Astrocyte (in vitro differentiated cells and primary cell): ENCODE measurements at regions not wholly inside any gene's neighbourhood (a gene's known extent, or its start where the extent isn't known, plus 50 kb on each side); places are given as distances from the start of the nearest gene placed in this dataset.

ENCODE experiments used
- DNase-seq: peaks from one replicate; pipeline ENCODE4 v3.0.0-alpha.2; 2010; ENCODE audit warnings: low read depth
- FAIRE-seq: peaks from 2 replicates; lab custom pipeline; 2011; peaks lifted over from hg19 to GRCh38; lab: Jason Lieb, UNC
- H2AFZ ChIP-seq: 2 replicates; pipeline ENCODE4 v1.6.0; 2012; ENCODE audit warnings: low read depth, low read length, inconsistent platforms
- H3K27ac ChIP-seq: 2 replicates; pipeline ENCODE4 v1.5.1; 2011; ENCODE audit warnings: low read depth, low read length, inconsistent platforms
- H3K27me3 ChIP-seq: 2 replicates; pipeline ENCODE4 v1.6.0; 2011; ENCODE audit warnings: low read length, inconsistent platforms; ENCODE audit not compliant: insufficient read depth
- H3K36me3 ChIP-seq: 2 replicates; pipeline ENCODE4 v1.5.1; 2011; ENCODE audit warnings: low read length, inconsistent platforms; ENCODE audit not compliant: insufficient read depth
- H3K4me1 ChIP-seq: 2 replicates; pipeline ENCODE4 v1.5.1; 2011; ENCODE audit warnings: low read length, inconsistent platforms; ENCODE audit not compliant: insufficient read depth
- H3K4me2 ChIP-seq: 2 replicates; pipeline ENCODE4 v1.6.0; 2012; ENCODE audit warnings: low read length, inconsistent platforms
- H3K4me3 ChIP-seq: 2 replicates; pipeline ENCODE4 v1.5.1; 2011; ENCODE audit warnings: low read depth, mild to moderate bottlenecking, low read length, inconsistent platforms; ENCODE audit not compliant: insufficient read depth
- H3K79me2 ChIP-seq: 2 replicates; pipeline ENCODE4 v1.6.0; 2012; ENCODE audit warnings: mild to moderate bottlenecking, low read length, inconsistent platforms; ENCODE audit not compliant: insufficient read depth
- H3K9ac ChIP-seq: 2 replicates; pipeline ENCODE4 v1.6.0; 2012; ENCODE audit warnings: mild to moderate bottlenecking, low read length, inconsistent platforms
- H3K9me3 ChIP-seq: 2 replicates; pipeline ENCODE4 v1.5.1; 2012; ENCODE audit warnings: low read depth, mild to moderate bottlenecking, low read length, inconsistent platforms; ENCODE audit not compliant: insufficient read depth
- H4K20me1 ChIP-seq: 2 replicates; pipeline ENCODE4 v1.6.0; 2012; ENCODE audit warnings: low read length, inconsistent platforms; ENCODE audit not compliant: insufficient read depth
- H3K27ac Mint-ChIP-seq: one replicate; pipeline ENCODE4 v1.8.0; 2021; ENCODE audit warnings: mild to moderate bottlenecking, mixed read lengths; ENCODE audit not compliant: unreplicated experiment
- H3K27me3 Mint-ChIP-seq: one replicate; pipeline ENCODE4 v1.8.0; 2021; ENCODE audit warnings: low read depth, mixed read lengths; ENCODE audit not compliant: unreplicated experiment
- H3K36me3 Mint-ChIP-seq: one replicate; pipeline ENCODE4 v1.8.0; 2021; ENCODE audit warnings: low read depth, mixed read lengths; ENCODE audit not compliant: unreplicated experiment
- H3K4me1 Mint-ChIP-seq: one replicate; pipeline ENCODE4 v1.8.0; 2021; ENCODE audit warnings: low read depth, mixed read lengths; ENCODE audit not compliant: unreplicated experiment
- H3K4me3 Mint-ChIP-seq: one replicate; pipeline ENCODE4 v1.8.0; 2021; ENCODE audit warnings: mild to moderate bottlenecking, moderate library complexity, mixed read lengths; ENCODE audit not compliant: unreplicated experiment
- H3K9me3 Mint-ChIP-seq: one replicate; pipeline ENCODE4 v1.8.0; 2021; ENCODE audit warnings: mild to moderate bottlenecking, mixed read lengths; ENCODE audit not compliant: unreplicated experiment
- CTCF ChIP-seq: IDR thresholded peaks from 2 replicates; pipeline ENCODE4 v1.5.1; 2011; ENCODE audit warnings: low read depth, mild to moderate bottlenecking, inconsistent platforms, low read length, moderate library complexity; ENCODE audit not compliant: insufficient read depth
- EZH2 ChIP-seq: IDR thresholded peaks from 2 replicates; pipeline ENCODE4 v1.6.1; 2012; ENCODE audit warnings: mild to moderate bottlenecking, low read length, inconsistent platforms; ENCODE audit not compliant: insufficient read depth

- H3K4me2 ChIP-seq, result no peak overlapping the region
- no peaks in the 10 kb centered on the region for H3K4me1 ChIP-seq
- H3K27ac Mint-ChIP-seq, result no peak overlapping the region
- H3K4me1 Mint-ChIP-seq, result peaks cover 15% of the 10 kb centered on the region
- no peaks in the 10 kb centered on the region for H3K79me2 ChIP-seq
- FAIRE-seq (no peak), DNase-seq (no peak)
- H3K27me3 ChIP-seq, result peaks cover 13% of the 10 kb centered on the region
- peaks cover 3% of the 10 kb centered on the region for H3K9me3 ChIP-seq
- H3K4me3 ChIP-seq, result no peak overlapping the region
- H4K20me1 ChIP-seq, result no peaks in the 10 kb centered on the region
- no peak for TF ChIP-seq CTCF
- H3K36me3 ChIP-seq, result no peaks in the 10 kb centered on the region
- H3K9ac ChIP-seq, result no peak overlapping the region
- H3K27ac ChIP-seq, result no peak overlapping the region
- H3K9me3 Mint-ChIP-seq, result peaks cover 12% of the 10 kb centered on the region
- no peak overlapping the region for H3K4me3 Mint-ChIP-seq
- H3K36me3 Mint-ChIP-seq, result peaks cover 4% of the 10 kb centered on the region
- no peak overlapping the region for H2AFZ ChIP-seq
- H3K27me3 Mint-ChIP-seq, result peaks cover 17% of the 10 kb centered on the region
These were observed 142.0 kb upstream of the SHB start for GRCh38 chr9:38211002-38211401.

GRCh38 chr9:38208206-38208901 lies 139.3 kb upstream of the SHB start:
- no peaks in the 10 kb centered on the region for H3K36me3 ChIP-seq
- H3K9me3 Mint-ChIP-seq, result peaks cover 14% of the 10 kb centered on the region
- H4K20me1 ChIP-seq, result no peaks in the 10 kb centered on the region
- DNase-seq (no peak), FAIRE-seq (no peak)
- H3K36me3 Mint-ChIP-seq, result peaks cover 4% of the 10 kb centered on the region
- H3K4me1 ChIP-seq, result no peaks in the 10 kb centered on the region
- H3K4me3 Mint-ChIP-seq, result no peak overlapping the region
- no peak overlapping the region for H2AFZ ChIP-seq
- H3K27me3 Mint-ChIP-seq, result peaks cover 3% of the 10 kb centered on the region
- TF ChIP-seq EZH2 (no peak), CTCF (no peak)
- H3K4me2 ChIP-seq, result no peak overlapping the region
- peaks cover 3% of the 10 kb centered on the region for H3K9me3 ChIP-seq
- no peak overlapping the region for H3K27ac ChIP-seq
- H3K27ac Mint-ChIP-seq, result peak overlapping the region; percentile 4
- H3K79me2 ChIP-seq, result no peaks in the 10 kb centered on the region
- peaks cover 24% of the 10 kb centered on the region for H3K4me1 Mint-ChIP-seq
- no peak overlapping the region for H3K4me3 ChIP-seq
- H3K27me3 ChIP-seq, result peaks cover 2% of the 10 kb centered on the region
- no peak overlapping the region for H3K9ac ChIP-seq

GRCh38 chr9:38207247-38207778 lies 138.3 kb upstream of the SHB start:
- H3K36me3 ChIP-seq, result no peaks in the 10 kb centered on the region
- Mint-ChIP-seq H3K4me1 (peaks cover 23% of the 10 kb centered on the region), H3K27ac (no peak overlapping the region), H3K4me3 (no peak overlapping the region), H3K27me3 (peaks cover 6% of the 10 kb centered on the region), H3K9me3 (peaks cover 14% of the 10 kb centered on the region), H3K36me3 (peaks cover 4% of the 10 kb centered on the region)
- H3K27ac ChIP-seq, result no peak overlapping the region
- H4K20me1 ChIP-seq, result no peaks in the 10 kb centered on the region
- H3K27me3 ChIP-seq, result peaks cover 2% of the 10 kb centered on the region
- no peak overlapping the region for H3K4me2 ChIP-seq
- H3K4me3 ChIP-seq, result no peak overlapping the region
- H2AFZ ChIP-seq, result no peak overlapping the region
- no peak for FAIRE-seq
- no peak for DNase-seq
- no peak overlapping the region for H3K9ac ChIP-seq
- no peaks in the 10 kb centered on the region for H3K4me1 ChIP-seq
- H3K79me2 ChIP-seq, result no peaks in the 10 kb centered on the region
- TF ChIP-seq EZH2 (no peak), CTCF (no peak)
- H3K9me3 ChIP-seq, result peaks cover 3% of the 10 kb centered on the region
